ENCODE measurements at regions not wholly inside any gene's neighbourhood (a gene's known extent, or its start where the extent isn't known, plus 50 kb on each side); places are given as distances from the start of the nearest gene placed in this dataset.

- no peak for TF ChIP-seq CTCF (IDR thresholded peaks at IDR 0.05)
- no peak for ATAC-seq (ENCODE audit: low FRiP score)
- DNase-seq (ENCODE audit: low spot score) = no peak
Observed at GRCh38 chr5:1662559-1663085, 137.0 kb downstream of the MRPL36 start.

DNA sequence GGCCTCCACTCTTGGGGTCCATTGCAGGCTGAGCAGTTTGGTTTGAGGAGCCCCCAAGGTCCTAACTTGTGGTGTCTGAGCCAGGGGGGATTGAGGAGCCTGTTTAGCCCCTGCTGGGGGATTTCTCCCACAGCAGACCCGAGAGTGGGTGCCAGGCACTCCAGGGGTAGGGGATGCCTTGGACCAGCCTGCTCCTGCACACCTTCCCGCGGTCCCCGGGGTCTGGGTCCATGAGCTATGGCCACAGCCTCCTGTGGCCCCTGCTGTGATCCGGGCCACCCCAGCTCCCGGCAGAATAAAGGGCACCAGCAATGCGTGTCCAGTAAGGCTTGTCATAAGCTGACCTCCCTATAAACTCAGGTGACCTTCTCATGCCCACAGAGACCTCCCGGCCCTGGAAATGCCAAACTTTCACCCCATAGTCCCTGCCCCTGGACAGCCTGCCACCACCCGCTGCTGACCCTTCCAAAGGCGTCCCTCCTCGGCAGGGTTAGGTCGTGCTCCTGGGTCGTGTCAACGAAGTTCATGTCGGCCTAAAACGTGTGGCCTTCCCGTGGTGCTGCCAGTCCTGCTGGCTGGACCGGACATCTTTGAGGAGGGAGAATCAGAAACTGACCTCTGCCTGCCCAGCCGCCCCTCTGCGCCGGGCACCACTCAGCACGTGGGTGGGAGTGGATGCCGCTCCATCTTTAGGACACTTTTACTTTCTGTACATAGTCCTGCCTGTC lies 137.6 kb downstream of the MRPL36 start:
- ATAC-seq (ENCODE audit: low FRiP score) = peak; percentile 41
- no peak for TF ChIP-seq CTCF (IDR thresholded peaks at IDR 0.05)

DNA sequence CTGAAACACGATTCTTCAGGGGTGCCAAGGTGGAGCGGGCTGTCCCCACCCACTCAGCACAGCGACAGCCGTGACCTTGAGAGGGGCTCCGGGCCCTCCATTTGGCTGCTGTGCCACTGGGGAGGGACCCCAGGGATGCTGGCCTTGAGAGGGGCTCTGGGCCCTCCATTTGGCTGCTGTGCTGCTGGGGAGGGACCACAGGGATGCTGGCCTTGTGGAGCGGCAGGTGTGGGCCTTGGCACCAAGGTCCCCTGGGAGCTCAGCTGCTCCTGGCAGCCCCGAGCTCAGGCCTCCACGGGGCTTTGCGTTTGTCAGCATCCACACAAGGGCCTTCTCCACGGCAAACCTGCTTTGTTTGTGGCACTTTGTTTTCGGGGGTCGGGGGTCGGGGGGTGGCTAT lies 137.6 kb upstream of the LPCAT1 start:
- DNase-seq (ENCODE audit: low spot score) = no peak
- TF ChIP-seq CTCF (IDR thresholded peaks at IDR 0.05) = no peak
- no peak for ATAC-seq (ENCODE audit: low FRiP score)

More for the DNA sequence above, 137.6 kb downstream of the MRPL36 start:
- DNase-seq (ENCODE audit: low spot score) = no peak

- TF ChIP-seq CTCF (IDR thresholded peaks at IDR 0.05) = no peak
- ATAC-seq (ENCODE audit: low FRiP score) (no peak), DNase-seq (ENCODE audit: low spot score) (no peak)
Observed at GRCh38 chr5:1660511-1660910, 136.8 kb upstream of the LPCAT1 start.

GRCh38 chr5:1660001-1660400 lies 136.2 kb upstream of the LPCAT1 start:
- ATAC-seq (ENCODE audit: low FRiP score) (no peak), DNase-seq (ENCODE audit: low spot score) (no peak)
- no peak for TF ChIP-seq CTCF (IDR thresholded peaks at IDR 0.05)

- no peak for DNase-seq (ENCODE audit: low spot score)
- ATAC-seq (ENCODE audit: low FRiP score) = no peak
- TF ChIP-seq CTCF (IDR thresholded peaks at IDR 0.05) = no peak
Observed at GRCh38 chr5:1659100-1659981, 135.6 kb upstream of the LPCAT1 start.
